ENCODE measurements at regions not wholly inside any gene's neighbourhood (a gene's known extent, or its start where the extent isn't known, plus 50 kb on each side); places are given as distances from the start of the nearest gene placed in this dataset.

GRCh38 chr2:881204-881918, 69.3 kb upstream of the SNTG2 start:
- WGBS, 2 experiments (ENCODE audit: insufficient coverage in 1 of 2, insufficient read length in 1 of 2): 81 to 84% methylated on average over 5 to 11 of the region's 11 CpGs
- no peak overlapping the region for H3K4me3 Mint-ChIP-seq
- no peaks in the 10 kb centered on the region for H3K36me3 Mint-ChIP-seq (ENCODE audit: low read depth)

GRCh38 chr2:880201-880970, 70.3 kb upstream of the SNTG2 start:
- Histone ChIP-seq H3K27ac (ENCODE audit: low read depth, low read length) (no peak overlapping the region), H3K4me1 (ENCODE audit: control insufficient read depth, insufficient read depth, low read length) (no peaks in the 10 kb centered on the region), H3K4me3 (ENCODE audit: low read length) (no peak overlapping the region), H3K9me3 (ENCODE audit: control insufficient read depth, low read length) (no peaks in the 10 kb centered on the region), H3K36me3 (ENCODE audit: control insufficient read depth, insufficient read depth, low read length) (no peaks in the 10 kb centered on the region), H3K9ac (ENCODE audit: extremely low read depth, low read length, poor library complexity, severe bottlenecking) (no peak overlapping the region), H3K27me3 (ENCODE audit: control insufficient read depth, insufficient read depth, low read length, poor library complexity, severe bottlenecking) (no peaks in the 10 kb centered on the region)
- peak; percentile 35 for DNase-seq
- no peaks in the 10 kb centered on the region for H3K36me3 Mint-ChIP-seq (ENCODE audit: low read depth)
- WGBS, 2 experiments (ENCODE audit: insufficient coverage in 1 of 2, insufficient read length in 1 of 2): 92 to 96% methylated on average over 16 to 29 of the region's 29 CpGs
- no peak overlapping the region for H3K4me3 Mint-ChIP-seq
- TF ChIP-seq CTCF (conservative IDR thresholded peaks at IDR 0.05): no peak
- H3K9me3 Mint-ChIP-seq: no peaks in the 10 kb centered on the region
- peaks cover 12% of the 10 kb centered on the region for H3K27me3 Mint-ChIP-seq (ENCODE audit: insufficient read depth)
- peaks cover 3% of the 10 kb centered on the region for H3K4me1 Mint-ChIP-seq
- no peak overlapping the region for H3K27ac Mint-ChIP-seq

More at GRCh38 chr2:881204-881918, 69.3 kb upstream of the SNTG2 start:
- DNase-seq: peak; percentile 38
- no peak overlapping the region for H3K9ac ChIP-seq (ENCODE audit: extremely low read depth, low read length, poor library complexity, severe bottlenecking)
- no peak overlapping the region for H3K27ac ChIP-seq (ENCODE audit: low read depth, low read length)
- TF ChIP-seq CTCF (conservative IDR thresholded peaks at IDR 0.05): no peak
- no peak overlapping the region for H3K4me3 ChIP-seq (ENCODE audit: low read length)
- H3K27ac Mint-ChIP-seq: no peak overlapping the region
- H3K9me3 ChIP-seq (ENCODE audit: control insufficient read depth, low read length): no peaks in the 10 kb centered on the region
- no peaks in the 10 kb centered on the region for H3K9me3 Mint-ChIP-seq
- no peaks in the 10 kb centered on the region for H3K27me3 ChIP-seq (ENCODE audit: control insufficient read depth, insufficient read depth, low read length, poor library complexity, severe bottlenecking)
- no peaks in the 10 kb centered on the region for H3K4me1 ChIP-seq (ENCODE audit: control insufficient read depth, insufficient read depth, low read length)
- no peaks in the 10 kb centered on the region for H3K36me3 ChIP-seq (ENCODE audit: control insufficient read depth, insufficient read depth, low read length)
- peaks cover 13% of the 10 kb centered on the region for H3K27me3 Mint-ChIP-seq (ENCODE audit: insufficient read depth)
- peaks cover 3% of the 10 kb centered on the region for H3K4me1 Mint-ChIP-seq

DNA sequence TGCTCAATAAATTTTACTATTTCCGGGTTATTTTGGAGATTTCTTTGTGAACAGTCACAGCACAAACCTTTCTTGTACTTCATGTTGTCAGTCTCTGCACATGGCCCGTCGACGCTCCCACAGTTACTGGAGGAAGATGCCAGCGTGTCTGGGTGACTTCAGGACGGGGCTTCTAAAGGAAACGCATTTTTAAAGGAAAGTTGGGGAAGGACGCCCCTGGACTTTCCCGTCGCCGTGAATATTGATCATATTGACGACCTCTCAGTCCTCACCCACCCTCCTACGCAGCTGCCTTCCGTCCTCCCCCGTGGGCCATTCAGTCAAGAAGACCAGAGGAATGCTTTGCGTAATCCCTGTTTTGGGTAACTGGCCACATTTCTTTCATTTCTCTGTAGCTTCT, 71.1 kb upstream of the SNTG2 start:
- no peaks in the 10 kb centered on the region for H3K9me3 Mint-ChIP-seq
- no peaks in the 10 kb centered on the region for H3K27me3 ChIP-seq (ENCODE audit: control insufficient read depth, insufficient read depth, low read length, poor library complexity, severe bottlenecking)
- H3K27ac Mint-ChIP-seq: no peak overlapping the region
- no peak overlapping the region for H3K4me3 Mint-ChIP-seq
- H3K4me1 Mint-ChIP-seq: peaks cover 3% of the 10 kb centered on the region
- H3K4me1 ChIP-seq (ENCODE audit: control insufficient read depth, insufficient read depth, low read length): no peaks in the 10 kb centered on the region
- TF ChIP-seq CTCF (conservative IDR thresholded peaks at IDR 0.05): no peak
- H3K27ac ChIP-seq (ENCODE audit: low read depth, low read length): no peak overlapping the region
- 92 to 93% methylated on average over 16 of the region's 16 CpGs for WGBS, 2 experiments (ENCODE audit: insufficient coverage in 1 of 2, insufficient read length in 1 of 2)
- H3K9me3 ChIP-seq (ENCODE audit: control insufficient read depth, low read length): no peaks in the 10 kb centered on the region
- no peaks in the 10 kb centered on the region for H3K36me3 Mint-ChIP-seq (ENCODE audit: low read depth)
- DNase-seq: peak; percentile 20
- H3K36me3 ChIP-seq (ENCODE audit: control insufficient read depth, insufficient read depth, low read length): no peaks in the 10 kb centered on the region
- H3K27me3 Mint-ChIP-seq (ENCODE audit: insufficient read depth): peaks cover 10% of the 10 kb centered on the region
- H3K4me3 ChIP-seq (ENCODE audit: low read length): no peak overlapping the region
- H3K9ac ChIP-seq (ENCODE audit: extremely low read depth, low read length, poor library complexity, severe bottlenecking): no peak overlapping the region

Measured in endodermal cell (in vitro differentiated cells).